ENCODE measurements at regions not wholly inside any gene's neighbourhood (a gene's known extent, or its start where the extent isn't known, plus 50 kb on each side); places are given as distances from the start of the nearest gene placed in this dataset.

DNA sequence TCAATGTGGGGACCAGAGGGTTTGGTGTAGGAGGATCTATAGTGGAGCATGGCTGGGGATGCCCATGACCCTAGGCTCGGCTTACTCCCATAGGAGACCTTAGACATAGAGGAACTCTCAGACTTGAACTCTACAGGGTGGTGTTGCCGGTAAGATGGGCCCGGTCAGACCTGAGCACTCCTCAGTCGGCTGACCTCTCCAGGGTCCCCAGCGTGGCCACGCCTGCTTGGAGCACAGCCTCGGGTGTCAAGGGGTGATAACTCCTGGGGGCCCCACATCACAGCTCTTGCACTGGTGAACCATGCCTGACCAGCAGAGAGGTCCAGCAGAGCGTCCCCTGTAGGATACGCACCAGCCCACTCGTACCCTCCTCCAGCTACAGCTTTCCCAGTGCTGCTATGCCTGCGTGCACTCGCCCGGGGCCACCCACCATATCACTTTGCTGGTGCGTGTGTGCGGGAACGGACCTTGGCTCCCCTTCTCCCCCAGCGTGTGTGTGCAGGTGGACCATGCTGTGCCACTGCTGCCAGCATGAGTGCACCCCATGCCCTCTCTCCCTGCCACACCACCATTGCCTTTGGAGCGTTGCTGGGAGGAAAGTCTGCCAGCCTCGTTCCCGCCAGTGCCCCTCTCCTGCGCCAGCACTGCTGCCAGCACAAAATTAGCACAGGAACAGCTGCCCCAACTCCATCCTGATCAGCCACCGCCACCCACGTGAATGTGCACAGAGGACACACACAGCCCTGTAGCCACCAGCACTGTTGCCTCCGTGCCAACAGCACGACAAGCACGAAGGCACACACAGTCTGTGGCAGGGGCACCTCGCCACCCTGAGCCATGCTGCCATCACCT lies 806.6 kb downstream of the GLUD2 start:
- TF ChIP-seq POLR2A (IDR thresholded peaks at IDR 0.05) = no peak
- TF ChIP-seq, protein P1, sequence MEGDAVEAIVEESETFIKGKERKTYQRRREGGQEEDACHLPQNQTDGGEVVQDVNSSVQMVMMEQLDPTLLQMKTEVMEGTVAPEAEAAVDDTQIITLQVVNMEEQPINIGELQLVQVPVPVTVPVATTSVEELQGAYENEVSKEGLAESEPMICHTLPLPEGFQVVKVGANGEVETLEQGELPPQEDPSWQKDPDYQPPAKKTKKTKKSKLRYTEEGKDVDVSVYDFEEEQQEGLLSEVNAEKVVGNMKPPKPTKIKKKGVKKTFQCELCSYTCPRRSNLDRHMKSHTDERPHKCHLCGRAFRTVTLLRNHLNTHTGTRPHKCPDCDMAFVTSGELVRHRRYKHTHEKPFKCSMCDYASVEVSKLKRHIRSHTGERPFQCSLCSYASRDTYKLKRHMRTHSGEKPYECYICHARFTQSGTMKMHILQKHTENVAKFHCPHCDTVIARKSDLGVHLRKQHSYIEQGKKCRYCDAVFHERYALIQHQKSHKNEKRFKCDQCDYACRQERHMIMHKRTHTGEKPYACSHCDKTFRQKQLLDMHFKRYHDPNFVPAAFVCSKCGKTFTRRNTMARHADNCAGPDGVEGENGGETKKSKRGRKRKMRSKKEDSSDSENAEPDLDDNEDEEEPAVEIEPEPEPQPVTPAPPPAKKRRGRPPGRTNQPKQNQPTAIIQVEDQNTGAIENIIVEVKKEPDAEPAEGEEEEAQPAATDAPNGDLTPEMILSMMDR (IDR thresholded peaks at IDR 0.05) = no peak

All from thyroid gland (tissue), 4 donors.